Cardiac septum (tissue), 1 donor: ENCODE measurements at regions not wholly inside any gene's neighbourhood (a gene's known extent, or its start where the extent isn't known, plus 50 kb on each side); places are given as distances from the start of the nearest gene placed in this dataset.
"Not testable (repeated sequence)": the region's sequence is repeated elsewhere in the genome, so short reads cannot be mapped to it uniquely, and the experiment has no call there.

Source experiments
- DNase-seq: peaks from one replicate; pipeline ENCODE4 v3.0.0-alpha.2; 2020; ENCODE audit warnings: low spot score
- intact Hi-C: fragments of 100-400 bp; cut with DNase I; formaldehyde crosslinking; loops from one replicate; pipeline ENCODE4 v1.14.0; 2022
- donor health status: DM: no; HTN: no; CAD: no.

DNA sequence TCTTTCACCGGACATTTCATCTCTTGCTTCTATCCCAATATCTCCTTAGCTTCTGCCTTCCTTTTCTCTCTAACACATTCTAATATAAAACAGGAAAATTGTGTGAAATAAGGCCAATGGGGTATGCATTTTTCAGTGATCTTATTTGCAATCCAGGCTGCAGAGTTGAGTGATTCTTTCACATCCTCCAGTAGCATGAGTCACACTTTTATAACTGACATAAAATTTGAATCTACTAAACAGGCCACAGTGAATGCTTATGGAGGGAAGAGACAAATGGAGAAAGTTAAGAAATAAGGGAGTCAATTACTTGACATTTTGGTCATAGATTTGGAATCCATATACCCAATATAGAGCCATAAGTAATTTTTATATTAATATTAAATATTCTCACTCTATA is 1037.0 kb upstream of the SPRY2 start:
- no peak for DNase-seq
- intact Hi-C loops = no loop called here

- intact Hi-C loops = no loop called here
- no peak for DNase-seq
These were observed 1034.8 kb upstream of the SPRY2 start for GRCh38 chr13:81375709-81376108.

DNA sequence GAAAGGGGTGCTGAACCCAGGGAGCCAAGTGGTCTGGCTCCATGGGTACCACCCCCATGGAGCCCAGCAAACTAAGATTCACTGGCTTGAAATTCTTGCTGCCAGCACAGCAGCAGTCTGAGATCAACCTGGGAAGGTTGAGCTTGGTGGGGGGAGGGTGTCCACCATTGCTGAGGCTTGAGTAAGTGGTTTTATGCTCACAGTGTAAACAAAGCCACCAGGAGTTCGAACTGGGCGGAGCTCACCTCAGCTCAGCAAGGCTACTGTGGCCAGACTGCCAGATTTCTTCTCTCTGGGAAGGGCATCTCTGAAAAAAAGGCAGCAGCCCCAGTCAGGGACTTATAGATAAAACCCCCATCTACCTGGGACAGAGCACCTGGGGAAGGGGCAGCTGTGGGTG is 1021.8 kb upstream of the SPRY2 start:
- DNase-seq, intact Hi-C loops: not testable (repeated sequence)

DNA sequence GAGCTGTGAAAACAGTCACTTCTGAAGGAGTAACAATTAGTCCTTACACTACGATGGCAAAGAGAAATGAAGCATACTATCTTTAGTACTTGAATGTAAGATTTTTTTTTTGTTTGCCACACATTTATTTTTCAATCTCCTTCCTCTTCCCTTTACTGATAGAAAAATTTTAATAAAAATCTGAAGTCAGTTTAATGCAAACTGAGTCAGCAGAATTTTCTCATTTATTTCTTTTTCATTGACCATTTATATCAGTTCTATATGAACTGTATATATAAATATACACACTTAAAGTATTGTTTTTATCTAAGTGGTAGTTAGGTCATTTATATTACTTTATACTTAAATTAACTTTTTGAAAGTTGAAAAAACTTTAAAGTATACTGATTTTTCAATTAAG is 1009.1 kb upstream of the SPRY2 start:
- intact Hi-C loops = no loop called here
- no peak for DNase-seq

GRCh38 chr13:81340118-81341069 is 999.5 kb upstream of the SPRY2 start:
- DNase-seq, intact Hi-C loops: not testable (repeated sequence)

DNA sequence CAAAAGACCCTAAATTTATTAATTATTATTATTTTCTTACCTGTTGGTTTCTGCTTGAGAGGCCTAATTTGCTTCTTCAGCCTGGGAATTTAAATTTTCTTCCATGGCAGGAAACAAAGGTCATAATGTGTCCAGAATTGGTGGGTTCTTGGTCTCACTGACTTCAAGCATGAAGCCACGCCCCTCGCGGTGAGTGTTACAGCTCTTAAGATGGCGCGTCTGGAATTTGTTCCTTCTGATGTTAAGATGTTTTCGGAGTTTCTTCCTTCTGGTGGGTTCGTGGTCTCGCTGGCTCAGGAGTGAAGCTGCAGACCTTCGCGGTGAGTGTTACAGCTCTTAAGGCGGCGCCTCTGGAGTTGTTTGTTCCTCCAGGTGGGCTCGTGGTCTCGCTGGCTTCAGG is 998.7 kb upstream of the SPRY2 start:
- intact Hi-C loops, DNase-seq: not testable (repeated sequence)

DNA sequence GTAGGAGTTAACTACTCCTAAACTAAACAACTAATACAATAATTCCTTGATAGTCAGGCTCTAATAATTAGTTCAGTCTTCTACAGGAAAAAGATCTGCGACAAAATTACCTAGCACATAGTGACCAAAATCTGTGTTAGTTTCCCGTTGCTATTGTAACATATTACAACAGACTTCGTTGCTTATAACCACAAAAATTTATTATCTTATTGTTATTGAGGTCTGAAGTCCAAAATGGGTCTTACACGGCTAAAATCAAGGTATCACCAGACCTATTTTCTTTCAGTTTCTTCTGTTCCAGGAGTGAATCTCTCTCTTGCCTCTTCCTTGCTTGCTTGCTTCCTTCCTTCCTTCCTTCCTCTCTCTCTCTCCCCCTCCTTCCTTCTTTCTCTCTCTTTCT is 993.6 kb upstream of the SPRY2 start:
- intact Hi-C loops = no loop called here

GRCh38 chr13:81326913-81327312 is 986.0 kb upstream of the SPRY2 start:
- intact Hi-C loops = no loop called here
- no peak for DNase-seq

More for the DNA sequence above, 993.6 kb upstream of the SPRY2 start:
- no peak for DNase-seq

DNA sequence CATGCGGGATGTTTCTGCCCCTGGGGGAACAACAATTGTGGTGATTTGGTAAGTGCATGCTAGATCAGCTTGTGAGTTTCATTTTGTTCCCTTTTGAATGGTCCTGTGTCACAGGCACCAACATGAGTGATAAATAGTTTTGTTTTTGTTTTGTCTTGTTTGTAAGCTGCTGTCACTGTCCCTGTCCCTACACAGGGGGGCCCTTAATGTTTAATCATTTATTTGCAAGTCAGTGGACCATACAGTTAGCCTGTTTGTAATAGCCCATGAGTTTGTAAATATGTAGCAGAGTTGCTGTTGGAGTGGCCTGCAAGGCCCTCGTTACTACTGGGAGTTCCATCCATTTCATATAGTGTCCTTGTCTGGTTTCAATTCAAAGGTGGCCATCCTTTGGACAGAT is 979.6 kb upstream of the SPRY2 start:
- no peak for DNase-seq
- intact Hi-C loops = no loop called here

DNA sequence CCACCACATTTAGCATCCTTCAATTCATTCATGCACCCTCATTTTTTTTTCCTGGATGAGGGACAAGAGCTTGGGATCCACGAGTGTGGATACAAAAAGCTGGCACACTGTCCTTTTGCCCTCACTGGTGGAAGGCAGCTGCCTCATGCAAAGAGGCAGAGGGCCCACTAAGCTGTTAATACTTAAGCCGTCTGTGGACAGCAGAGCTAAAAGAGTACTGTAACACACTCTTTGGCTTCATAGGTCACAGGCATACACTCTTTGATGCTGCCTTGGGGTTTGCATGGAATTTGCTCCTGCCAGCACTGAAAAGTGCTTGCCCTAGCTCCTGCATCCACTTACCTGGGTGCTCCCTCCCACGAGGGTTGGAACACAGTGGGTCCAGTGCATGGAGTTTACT is 978.4 kb upstream of the SPRY2 start:
- intact Hi-C loops = no loop called here
- DNase-seq = no peak

DNA sequence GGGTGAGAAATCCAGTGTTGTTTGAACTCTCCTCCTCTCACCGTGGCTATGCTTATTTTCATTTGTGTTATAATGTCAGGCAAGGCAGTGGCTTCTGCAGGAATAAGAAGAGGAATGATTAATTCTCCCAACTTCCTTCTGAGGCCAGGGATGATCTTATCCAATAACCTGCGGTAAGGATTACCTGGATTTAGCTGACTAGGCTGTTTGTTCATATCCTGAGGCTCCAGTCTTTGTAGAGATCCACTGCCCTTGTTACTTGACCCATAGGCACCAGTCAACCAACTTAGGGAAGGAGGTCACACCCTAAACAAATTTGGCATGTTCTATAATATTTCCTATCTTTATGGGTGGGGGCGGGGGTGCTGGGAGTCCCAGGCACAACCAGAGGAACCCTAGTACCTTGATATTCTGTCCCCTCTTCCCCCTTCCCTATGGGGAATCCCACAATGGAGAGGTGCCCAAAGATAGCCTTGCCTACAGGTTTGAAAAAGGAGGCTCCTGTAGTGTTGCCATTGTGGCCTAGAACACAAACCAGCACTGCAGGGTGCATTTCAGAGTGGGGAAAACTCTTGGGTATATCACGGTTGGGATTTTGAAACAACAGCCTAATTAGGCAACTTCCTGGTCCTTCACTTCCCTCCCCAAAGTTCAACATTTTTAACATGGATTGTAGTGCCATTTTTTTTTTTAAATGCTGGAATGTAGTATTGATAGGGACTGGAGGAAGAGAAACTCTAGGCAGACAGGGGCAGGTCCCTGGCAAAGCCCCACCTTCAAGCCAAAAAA is 977.5 kb upstream of the SPRY2 start:
- intact Hi-C loops = no loop called here
- DNase-seq = no peak

GRCh38 chr13:81314461-81314860 is 973.5 kb upstream of the SPRY2 start:
- no peak for DNase-seq
- intact Hi-C loops = no loop called here

DNA sequence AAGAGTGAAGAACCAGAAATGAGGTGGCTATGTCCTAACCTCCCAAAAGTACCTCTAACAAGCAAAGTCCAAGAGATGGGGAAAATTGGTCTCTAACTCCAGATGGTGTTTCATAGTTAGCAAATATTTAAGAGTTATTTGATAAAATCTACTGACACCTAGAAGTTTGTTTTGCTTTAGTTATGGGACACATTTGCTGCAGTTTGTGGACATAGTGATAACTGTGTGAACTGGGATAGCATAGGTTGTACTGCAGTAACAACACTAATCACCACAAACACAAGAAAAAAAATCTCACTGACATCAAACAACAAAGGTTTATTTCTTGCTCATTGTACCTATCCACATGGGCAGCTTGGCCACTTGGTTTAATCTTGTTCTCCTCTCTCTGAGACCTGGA is 965.0 kb upstream of the SPRY2 start:
- no peak for DNase-seq
- intact Hi-C loops = no loop called here

DNA sequence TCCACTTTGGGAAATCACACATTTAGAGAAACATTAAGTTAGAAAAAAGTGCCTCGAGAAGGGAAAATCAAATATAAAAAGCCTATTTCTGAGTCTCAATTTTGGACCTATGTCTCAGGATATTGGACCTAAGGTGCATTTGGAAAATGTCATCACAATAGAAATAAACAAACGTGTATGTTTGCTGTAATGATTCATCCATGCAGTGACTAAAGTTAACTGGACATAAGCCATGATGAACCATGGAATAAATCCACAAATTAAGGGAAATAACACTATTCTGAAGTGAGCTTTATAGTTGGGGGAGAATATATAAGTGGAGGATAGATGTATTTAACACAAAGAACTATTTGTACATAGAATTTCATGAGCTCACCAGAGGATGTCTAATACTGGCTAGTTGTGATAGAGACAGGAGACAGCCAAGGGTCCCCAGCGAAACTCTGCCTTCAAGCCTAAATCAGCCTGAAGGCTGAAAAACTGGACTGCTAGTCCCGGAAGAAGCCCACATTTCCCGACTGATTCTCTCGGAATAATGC is 963.3 kb upstream of the SPRY2 start:
- DNase-seq = no peak
- intact Hi-C loops = no loop called here

DNA sequence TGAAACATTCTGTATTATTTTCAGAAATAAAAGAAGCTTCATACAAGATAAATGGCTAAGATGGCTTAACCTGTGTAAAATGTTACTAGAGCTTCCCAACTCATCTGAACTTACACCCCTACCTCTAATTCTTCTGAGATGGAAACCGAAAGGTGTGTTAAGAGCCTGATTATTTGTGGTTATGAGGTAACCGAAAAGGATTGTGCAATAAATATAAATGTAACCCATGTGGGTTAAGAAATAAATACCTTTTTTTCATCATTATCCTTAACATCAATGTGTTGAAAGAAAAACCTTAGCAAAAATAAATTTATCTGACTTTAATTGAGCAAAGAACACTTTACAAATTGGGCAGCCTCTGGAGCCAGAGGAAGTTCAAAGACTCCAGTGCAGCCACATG is 961.8 kb upstream of the SPRY2 start:
- no peak for DNase-seq
- intact Hi-C loops = no loop called here

GRCh38 chr13:81302125-81302524 is 961.2 kb upstream of the SPRY2 start:
- intact Hi-C loops = no loop called here
- no peak for DNase-seq

DNA sequence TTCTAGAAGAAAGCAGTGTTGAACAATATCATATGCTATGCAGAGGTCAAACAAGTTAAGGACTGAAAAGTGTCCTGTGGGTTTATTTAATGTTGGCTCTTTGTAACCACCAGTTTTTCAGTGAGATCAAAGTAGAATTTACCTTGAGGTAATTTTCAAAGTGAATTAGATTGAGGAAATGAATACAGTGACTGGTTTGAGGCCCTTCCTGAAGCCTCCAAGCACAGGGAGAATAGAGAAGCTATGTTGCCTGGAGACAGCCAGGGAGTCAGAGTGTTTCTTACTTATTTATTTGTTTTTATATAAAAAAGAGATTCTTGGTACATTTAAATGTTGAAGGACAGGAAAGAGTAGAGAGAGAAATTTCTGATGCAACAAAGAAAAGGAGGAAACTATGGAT is 954.3 kb upstream of the SPRY2 start:
- intact Hi-C loops = no loop called here
- no peak for DNase-seq

- DNase-seq = no peak
- intact Hi-C loops = no loop called here
These were observed 952.8 kb upstream of the SPRY2 start for GRCh38 chr13:81293594-81294164.

- intact Hi-C loops = no loop called here
- no peak for DNase-seq
These were observed 942.6 kb upstream of the SPRY2 start for GRCh38 chr13:81283561-81283960.

GRCh38 chr13:81283062-81283461 is 942.1 kb upstream of the SPRY2 start:
- intact Hi-C loops = no loop called here
- no peak for DNase-seq
